ENCODE measurements at regions not wholly inside any gene's neighbourhood (a gene's known extent, or its start where the extent isn't known, plus 50 kb on each side); places are given as distances from the start of the nearest gene placed in this dataset.

GRCh38 chr2:106607371-106607770 lies 120.2 kb downstream of the CD8B2 start:
- TF ChIP-seq POLR2A (IDR thresholded peaks at IDR 0.05; ENCODE audit: low read depth, low read length) (no peak), SPI1 (IDR thresholded peaks at IDR 0.05; ENCODE audit: low read depth, low read length) (no peak)
